ENCODE measurements at regions not wholly inside any gene's neighbourhood (a gene's known extent, or its start where the extent isn't known, plus 50 kb on each side); places are given as distances from the start of the nearest gene placed in this dataset.

DNA sequence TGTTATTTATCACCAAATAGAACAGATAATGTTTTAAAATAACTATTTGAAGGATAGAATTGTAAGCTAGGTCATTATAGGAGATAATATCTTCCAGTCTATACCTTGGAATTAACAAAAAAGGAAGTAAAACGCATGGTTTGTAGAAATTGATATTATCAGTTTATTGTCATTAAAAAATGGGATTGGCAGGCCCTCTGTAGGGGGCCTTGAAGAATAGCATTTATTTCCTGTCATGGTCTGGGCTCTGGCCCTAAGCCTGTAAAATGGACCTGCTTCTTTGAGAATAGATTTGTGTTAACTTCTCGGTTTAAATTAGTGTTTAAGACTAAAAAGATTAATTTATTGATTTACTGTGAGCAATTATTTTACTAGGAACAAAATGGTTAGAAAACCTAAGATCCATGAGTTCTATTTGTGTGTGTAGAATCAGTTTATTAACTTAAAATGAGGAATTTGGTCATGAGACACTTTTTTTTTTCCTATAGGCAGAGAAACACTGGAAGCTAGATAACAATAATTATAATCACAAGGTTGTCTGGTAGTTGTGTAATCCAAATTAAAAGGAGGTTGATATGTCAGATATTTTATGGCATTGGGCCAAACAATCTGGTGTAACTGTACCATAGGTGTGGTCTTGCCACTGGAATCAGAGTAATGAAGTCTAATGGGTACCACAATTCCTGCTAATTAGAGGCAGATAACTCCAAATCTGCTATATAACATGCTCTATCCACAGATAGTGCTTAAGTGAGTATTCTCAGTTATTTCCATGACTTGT, 197.4 kb upstream of the FOXP2 start:
- TF ChIP-seq, protein P1, sequence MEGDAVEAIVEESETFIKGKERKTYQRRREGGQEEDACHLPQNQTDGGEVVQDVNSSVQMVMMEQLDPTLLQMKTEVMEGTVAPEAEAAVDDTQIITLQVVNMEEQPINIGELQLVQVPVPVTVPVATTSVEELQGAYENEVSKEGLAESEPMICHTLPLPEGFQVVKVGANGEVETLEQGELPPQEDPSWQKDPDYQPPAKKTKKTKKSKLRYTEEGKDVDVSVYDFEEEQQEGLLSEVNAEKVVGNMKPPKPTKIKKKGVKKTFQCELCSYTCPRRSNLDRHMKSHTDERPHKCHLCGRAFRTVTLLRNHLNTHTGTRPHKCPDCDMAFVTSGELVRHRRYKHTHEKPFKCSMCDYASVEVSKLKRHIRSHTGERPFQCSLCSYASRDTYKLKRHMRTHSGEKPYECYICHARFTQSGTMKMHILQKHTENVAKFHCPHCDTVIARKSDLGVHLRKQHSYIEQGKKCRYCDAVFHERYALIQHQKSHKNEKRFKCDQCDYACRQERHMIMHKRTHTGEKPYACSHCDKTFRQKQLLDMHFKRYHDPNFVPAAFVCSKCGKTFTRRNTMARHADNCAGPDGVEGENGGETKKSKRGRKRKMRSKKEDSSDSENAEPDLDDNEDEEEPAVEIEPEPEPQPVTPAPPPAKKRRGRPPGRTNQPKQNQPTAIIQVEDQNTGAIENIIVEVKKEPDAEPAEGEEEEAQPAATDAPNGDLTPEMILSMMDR (IDR thresholded peaks at IDR 0.05): no peak
- no peak for TF ChIP-seq POLR2A (IDR thresholded peaks at IDR 0.05)
